Stimulated activated CD8-positive, alpha-beta memory T cell treated with anti-CD3 and anti-CD28 coated beads, Interleukin-2, amount 100 ng/mL, for 48 hours (primary cell): ENCODE measurements at regions not wholly inside any gene's neighbourhood (a gene's known extent, or its start where the extent isn't known, plus 50 kb on each side); places are given as distances from the start of the nearest gene placed in this dataset.
A peak's percentile ranks its signal among the peaks of the same experiment; 100 is the strongest.
"Not testable (repeated sequence)": the region's sequence is repeated elsewhere in the genome, so short reads cannot be mapped to it uniquely, and the experiment has no call there.

ENCODE experiments used
- DNase-seq, 2 donors: peaks; one replicate each; pipeline ENCODE4 v3.0.0-alpha.2; 2020; ENCODE audit warnings: low read depth in 2 of 2

GRCh38 chr6:4504700-4505099, 271.5 kb upstream of the CDYL start:
- no peak for DNase-seq

GRCh38 chr6:4503700-4504099, 272.5 kb upstream of the CDYL start:
- no peak for DNase-seq

- no peak for DNase-seq
These were observed 279.9 kb upstream of the CDYL start for GRCh38 chr6:4496284-4496683.

GRCh38 chr6:4491501-4492260, 284.5 kb upstream of the CDYL start:
- DNase-seq = no peak

GRCh38 chr6:4489538-4489937, 286.7 kb upstream of the CDYL start:
- no peak for DNase-seq

GRCh38 chr6:4488389-4488788, 287.8 kb upstream of the CDYL start:
- DNase-seq = no peak

- DNase-seq = peak in 1 of 2 donors; percentile 5
These were observed 288.7 kb upstream of the CDYL start for GRCh38 chr6:4487538-4487937.

GRCh38 chr6:4486568-4487315, 289.5 kb upstream of the CDYL start:
- DNase-seq = no peak

- no peak for DNase-seq
These were observed 290.5 kb upstream of the CDYL start for GRCh38 chr6:4485735-4486134.

- no peak for DNase-seq
These were observed 293.7 kb upstream of the CDYL start for GRCh38 chr6:4482461-4482860.

- DNase-seq = no peak
These were observed 295.1 kb upstream of the CDYL start for GRCh38 chr6:4480788-4481735.

GRCh38 chr6:4478098-4478497, 298.1 kb upstream of the CDYL start:
- DNase-seq = no peak

- no peak for DNase-seq
These were observed 301.4 kb upstream of the CDYL start for GRCh38 chr6:4474810-4475209.

- DNase-seq = no peak
These were observed 303.1 kb upstream of the CDYL start for GRCh38 chr6:4472969-4473642.

GRCh38 chr6:4472222-4472621, 304.0 kb upstream of the CDYL start:
- no peak for DNase-seq

GRCh38 chr6:4471515-4471914, 304.7 kb upstream of the CDYL start:
- not testable (repeated sequence) for DNase-seq

- no peak for DNase-seq
These were observed 305.4 kb upstream of the CDYL start for GRCh38 chr6:4470698-4471210.

- no peak for DNase-seq
These were observed 309.3 kb upstream of the CDYL start for GRCh38 chr6:4466769-4467480.

GRCh38 chr6:4466261-4466660, 309.9 kb upstream of the CDYL start:
- no peak for DNase-seq

GRCh38 chr6:4464638-4465037, 311.6 kb upstream of the CDYL start:
- no peak for DNase-seq

- DNase-seq = no peak
These were observed 313.0 kb upstream of the CDYL start for GRCh38 chr6:4463236-4463635.
